Muscle of leg (tissue), 3 donors: ENCODE measurements at regions not wholly inside any gene's neighbourhood (a gene's known extent, or its start where the extent isn't known, plus 50 kb on each side); places are given as distances from the start of the nearest gene placed in this dataset.
A peak's percentile ranks its signal among the peaks of the same experiment; 100 is the strongest.
"Not testable (repeated sequence)": the region's sequence is repeated elsewhere in the genome, so short reads cannot be mapped to it uniquely, and the experiment has no call there.

Experiments
- DNase-seq: peaks from one replicate; pipeline ENCODE4 v3.0.0; 2013
- H3K27ac ChIP-seq: one replicate; pipeline ENCODE4 v1.5.1; 2013; ENCODE audit warnings: mild to moderate bottlenecking, low read length, control low read depth
- H3K27me3 ChIP-seq: one replicate; pipeline ENCODE4 v1.6.1; 2013; ENCODE audit warnings: low read length; ENCODE audit not compliant: control insufficient read depth, insufficient read depth
- H3K36me3 ChIP-seq: one replicate; pipeline ENCODE4 v1.6.1; 2013; ENCODE audit warnings: low read length; ENCODE audit not compliant: control insufficient read depth, insufficient read depth
- H3K4me1 ChIP-seq: one replicate; pipeline ENCODE4 v1.6.1; 2013; ENCODE audit warnings: low read length; ENCODE audit not compliant: control insufficient read depth, insufficient read depth
- H3K4me3 ChIP-seq: one replicate; pipeline ENCODE4 v1.5.1; 2013; ENCODE audit warnings: low read length, control low read depth
- H3K9me3 ChIP-seq: replicated peaks from 2 replicates; pipeline ENCODE4 v1.6.1; 2013; ENCODE audit warnings: low read depth, low read length; ENCODE audit not compliant: control insufficient read depth
- WGBS: methylation state at CpG from one replicate; pipeline ENCODE4 v1.1.5; 2013; ENCODE audit warnings: missing lambda C conversion rate; ENCODE audit not compliant: insufficient coverage; 5-methylcytosine and 5-hydroxymethylcytosine counted together

GRCh38 chr12:89059056-89059455 is 293.2 kb downstream of the DUSP6 start:
- peaks cover 10% of the 10 kb centered on the region for H3K4me1 ChIP-seq
- no peaks in the 10 kb centered on the region for H3K9me3 ChIP-seq
- no peak overlapping the region for H3K4me3 ChIP-seq
- no peak for DNase-seq
- no peaks in the 10 kb centered on the region for H3K36me3 ChIP-seq
- no peak overlapping the region for H3K27ac ChIP-seq
- no peaks in the 10 kb centered on the region for H3K27me3 ChIP-seq
- WGBS, result 30% methylated on average over 2 of the region's 3 CpGs

DNA sequence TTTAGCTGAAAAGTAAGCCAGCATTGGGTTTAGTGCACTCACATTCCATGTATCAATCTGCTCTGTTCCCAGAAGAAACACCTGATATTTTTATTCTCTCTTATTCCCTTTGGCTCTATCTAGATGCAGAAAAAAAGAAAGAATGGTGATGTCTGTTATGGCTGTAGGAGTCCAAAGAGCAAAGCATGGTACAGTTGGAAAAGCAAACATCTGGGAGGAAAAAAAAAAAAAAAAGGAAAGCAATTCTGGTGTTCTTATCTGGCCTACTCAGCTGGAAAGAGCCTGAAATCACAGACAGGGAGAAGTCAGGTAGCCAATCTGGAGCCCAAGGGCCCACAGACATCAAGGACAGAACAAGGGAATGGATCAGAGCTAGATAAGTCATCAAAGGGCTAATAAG is 293.9 kb downstream of the DUSP6 start:
- Histone ChIP-seq H3K4me3 (no peak overlapping the region), H3K27ac (no peak overlapping the region), H3K36me3 (no peaks in the 10 kb centered on the region), H3K9me3 (no peaks in the 10 kb centered on the region), H3K4me1 (peaks cover 10% of the 10 kb centered on the region), H3K27me3 (no peaks in the 10 kb centered on the region)
- DNase-seq, result no peak

DNA sequence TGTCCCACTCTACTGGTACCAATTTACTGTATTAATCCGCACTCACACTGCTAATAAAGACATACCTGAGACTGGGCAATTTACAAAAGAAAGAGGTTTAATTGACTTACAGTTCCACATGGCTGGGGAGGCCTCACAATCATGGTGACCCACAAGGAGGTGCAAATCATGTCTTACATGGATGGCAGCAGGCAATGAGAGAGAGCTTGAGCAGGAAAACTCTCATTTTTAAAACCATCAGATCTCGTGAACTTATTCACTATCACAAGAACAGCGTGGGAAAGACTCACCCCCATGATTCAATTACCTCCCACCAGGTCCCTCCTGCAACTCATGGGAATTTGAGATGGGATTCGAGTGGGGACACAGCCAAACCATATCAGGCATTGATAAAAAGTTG is 298.5 kb downstream of the DUSP6 start:
- not testable (repeated sequence) for H3K36me3 ChIP-seq, H3K9me3 ChIP-seq, H3K27ac ChIP-seq, DNase-seq, H3K4me3 ChIP-seq, H3K27me3 ChIP-seq, H3K4me1 ChIP-seq
- WGBS, result no CpG with 5 or more reads among the region's 4 CpGs

DNA sequence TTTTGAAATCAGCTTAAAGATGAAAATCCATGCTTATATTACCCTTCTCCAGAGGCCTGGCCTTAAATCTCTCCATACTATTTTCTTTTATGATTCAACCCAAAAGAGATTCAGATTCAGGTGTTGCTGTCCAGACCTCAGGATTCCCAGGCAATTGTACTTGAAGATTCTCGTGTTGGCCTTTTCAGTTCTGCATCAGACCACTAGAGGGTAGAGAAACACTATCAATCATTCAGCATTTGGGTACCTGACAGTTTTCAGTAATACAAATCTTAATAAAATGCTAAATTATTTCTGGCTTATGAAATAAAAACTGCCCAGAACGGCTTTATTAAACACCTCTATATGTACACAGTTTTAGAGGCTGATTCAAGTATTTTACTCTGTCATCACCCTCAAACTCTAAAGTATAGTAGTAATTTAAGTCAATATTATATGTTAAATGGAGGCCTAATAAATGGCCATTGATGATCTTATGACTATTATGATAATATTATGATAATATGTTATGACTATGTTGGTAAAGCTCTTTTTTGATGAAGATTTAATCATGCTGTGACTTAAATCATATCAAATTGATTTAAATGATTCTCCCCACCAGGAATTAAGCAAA is 301.1 kb downstream of the DUSP6 start:
- DNase-seq, result peak; percentile 81
- no peaks in the 10 kb centered on the region for H3K9me3 ChIP-seq
- H3K36me3 ChIP-seq, result no peaks in the 10 kb centered on the region
- no CpG with 5 or more reads among the region's 2 CpGs for WGBS
- H3K27me3 ChIP-seq, result no peaks in the 10 kb centered on the region
- no peak overlapping the region for H3K4me3 ChIP-seq
- no peaks in the 10 kb centered on the region for H3K4me1 ChIP-seq
- H3K27ac ChIP-seq, result no peak overlapping the region

DNA sequence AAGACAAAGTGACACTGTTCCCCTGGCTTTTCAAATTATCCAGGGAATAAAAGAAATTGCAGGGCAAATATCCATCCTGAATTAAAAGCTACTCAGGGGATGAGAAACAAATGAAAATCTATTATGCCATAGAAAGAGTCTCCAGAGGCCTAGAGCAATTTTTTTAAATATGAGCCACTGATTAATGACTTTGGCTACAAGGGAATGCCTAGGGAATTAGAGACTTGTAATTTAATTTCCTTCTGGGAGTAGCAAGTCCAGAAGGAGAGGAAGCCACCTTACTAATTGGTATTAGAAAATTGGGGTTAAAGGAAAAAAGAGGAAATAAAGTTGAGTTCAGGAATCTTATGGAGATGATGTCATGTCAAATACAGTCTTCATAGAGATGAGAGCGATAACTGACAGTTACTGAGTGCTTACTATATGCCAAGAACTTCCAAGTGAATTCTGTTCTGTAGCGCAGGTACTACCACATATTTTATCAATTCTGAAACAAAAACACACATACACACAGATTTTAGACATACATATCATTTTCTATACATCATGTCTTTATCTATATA is 304.4 kb downstream of the DUSP6 start:
- Histone ChIP-seq H3K36me3 (no peaks in the 10 kb centered on the region), H3K9me3 (no peaks in the 10 kb centered on the region), H3K27ac (no peak overlapping the region), H3K27me3 (no peaks in the 10 kb centered on the region), H3K4me3 (no peak overlapping the region), H3K4me1 (no peaks in the 10 kb centered on the region)
- no peak for DNase-seq
- WGBS, result no CpG with 5 or more reads among the region's 2 CpGs

DNA sequence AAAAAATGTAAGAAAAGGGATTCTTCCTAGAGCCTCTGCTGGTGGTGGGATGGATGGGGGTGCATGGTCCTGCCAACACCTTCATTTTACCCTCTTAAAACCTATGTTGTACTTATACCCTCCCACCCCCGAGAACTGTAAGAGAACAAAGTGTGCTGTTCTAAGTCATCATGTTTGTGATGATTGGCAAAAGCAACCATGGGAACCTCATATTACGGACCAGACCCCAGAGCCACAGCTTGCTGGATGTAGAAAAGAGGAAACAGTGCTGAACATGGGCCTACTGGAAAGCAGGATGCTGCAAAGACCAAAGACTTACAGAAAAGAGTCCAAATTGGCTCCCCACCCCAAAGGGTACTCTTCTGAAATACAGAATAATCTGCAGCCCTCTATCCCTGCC is 311.2 kb downstream of the DUSP6 start:
- 83% methylated on average over 1 of the region's 2 CpGs for WGBS
- DNase-seq, result no peak
- H3K27ac ChIP-seq, result no peak overlapping the region
- H3K36me3 ChIP-seq, result no peaks in the 10 kb centered on the region
- peaks cover 2% of the 10 kb centered on the region for H3K4me1 ChIP-seq
- H3K9me3 ChIP-seq, result no peaks in the 10 kb centered on the region
- no peaks in the 10 kb centered on the region for H3K27me3 ChIP-seq
- H3K4me3 ChIP-seq, result no peak overlapping the region

DNA sequence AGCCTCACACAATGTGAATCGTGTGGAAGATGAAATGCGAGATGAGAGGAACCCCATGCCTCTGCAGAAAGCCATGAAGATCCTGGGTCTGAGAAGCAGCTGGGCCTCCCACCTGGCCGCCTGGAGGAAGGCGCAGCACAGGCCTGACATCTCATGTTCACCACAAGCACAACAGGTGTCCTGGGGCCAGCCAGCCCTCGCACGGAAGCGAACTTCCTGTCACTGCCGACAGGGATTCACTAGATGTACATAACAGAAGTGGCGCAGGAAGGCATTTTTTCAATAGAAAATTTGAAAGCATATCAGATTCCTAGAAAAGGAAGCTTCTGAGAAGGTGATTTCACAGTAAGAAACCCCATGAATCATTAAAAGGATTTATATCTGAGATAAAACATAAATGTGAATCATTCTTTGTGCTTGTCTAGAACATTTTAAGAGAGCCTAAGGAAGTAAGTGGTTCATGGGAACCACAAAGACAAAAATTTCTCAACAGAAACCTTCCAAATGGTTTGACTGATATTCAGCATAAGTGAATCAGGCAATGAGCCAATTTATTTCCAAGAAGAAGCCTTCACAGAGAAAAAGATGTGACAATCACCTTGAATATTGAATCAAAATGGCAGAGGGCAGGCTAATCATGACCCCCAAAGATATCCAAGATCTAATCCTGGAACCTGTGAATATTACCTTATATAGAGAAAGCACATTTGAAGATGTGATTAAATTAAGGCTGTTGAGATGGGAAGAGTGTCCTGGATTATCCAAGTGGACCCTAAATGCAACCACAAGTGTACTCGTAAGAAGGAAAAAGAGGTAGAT is 311.9 kb downstream of the DUSP6 start:
- peak; percentile 59 for DNase-seq
- H3K27me3 ChIP-seq, result no peaks in the 10 kb centered on the region
- H3K4me1 ChIP-seq, result peaks cover 2% of the 10 kb centered on the region
- H3K36me3 ChIP-seq, result no peaks in the 10 kb centered on the region
- no peaks in the 10 kb centered on the region for H3K9me3 ChIP-seq
- H3K27ac ChIP-seq, result no peak overlapping the region
- no peak overlapping the region for H3K4me3 ChIP-seq
- 40% methylated on average over 3 of the region's 10 CpGs for WGBS

DNA sequence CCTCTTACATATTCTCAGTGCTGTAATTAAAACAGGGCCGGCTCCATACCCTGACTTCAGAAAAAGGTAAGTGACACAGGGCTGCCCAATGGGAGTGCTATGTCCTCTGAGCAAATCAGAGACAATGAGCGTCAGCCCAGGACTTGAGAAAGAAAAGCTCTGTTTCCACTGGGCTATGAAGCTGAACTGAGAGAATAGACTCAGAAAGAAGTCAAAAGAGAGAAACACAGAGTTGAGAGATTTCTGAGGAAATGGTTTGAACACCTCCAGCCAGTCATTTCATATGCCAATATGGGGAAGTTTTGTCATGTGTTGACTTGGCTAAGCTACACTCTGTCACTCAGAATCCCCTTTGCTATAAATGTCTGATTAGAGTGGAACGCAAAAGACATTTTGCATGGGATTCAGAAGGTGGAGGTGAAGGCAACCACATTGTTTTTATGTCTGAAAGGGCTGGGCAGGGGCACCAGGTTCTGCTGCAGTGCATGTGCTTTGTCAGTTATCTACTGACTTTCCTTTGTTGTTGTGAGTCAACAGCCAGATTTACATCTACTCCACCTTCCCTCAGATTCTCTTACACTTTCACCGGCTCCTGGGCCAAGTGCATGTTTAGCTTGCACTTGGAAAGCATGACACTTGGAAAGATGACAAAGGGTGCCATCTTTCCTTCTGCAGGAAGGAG is 313.3 kb downstream of the DUSP6 start:
- Histone ChIP-seq H3K4me3 (no peak overlapping the region), H3K27ac (no peak overlapping the region), H3K4me1 (peaks cover 2% of the 10 kb centered on the region), H3K27me3 (no peaks in the 10 kb centered on the region), H3K36me3 (no peaks in the 10 kb centered on the region), H3K9me3 (no peaks in the 10 kb centered on the region)
- no peak for DNase-seq
- 70% methylated on average over 2 of the region's 4 CpGs for WGBS

DNA sequence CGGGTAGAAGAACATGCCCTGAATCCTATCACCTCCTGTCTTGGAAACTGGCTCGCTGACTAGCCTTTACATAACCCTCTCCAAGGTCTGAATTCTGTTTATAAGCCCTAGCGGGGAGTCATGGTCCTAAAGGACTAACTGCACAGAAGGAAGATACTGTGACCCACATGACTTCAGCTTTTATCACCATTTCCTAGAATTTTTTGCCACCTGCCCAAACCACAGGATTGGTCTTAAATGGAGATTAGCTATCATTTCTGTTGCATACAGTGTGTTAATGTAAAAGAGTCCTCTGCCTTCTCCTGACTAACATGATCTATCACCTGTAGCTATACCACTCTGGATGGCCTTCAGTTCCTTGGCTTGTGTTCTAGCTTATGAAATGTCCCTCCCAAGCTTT is 319.2 kb downstream of the DUSP6 start:
- WGBS, result 80% methylated on average over 2 of the region's 3 CpGs
- H3K27ac ChIP-seq, result no peak overlapping the region
- no peaks in the 10 kb centered on the region for H3K27me3 ChIP-seq
- no peak for DNase-seq
- no peak overlapping the region for H3K4me3 ChIP-seq
- no peaks in the 10 kb centered on the region for H3K9me3 ChIP-seq
- H3K4me1 ChIP-seq, result no peaks in the 10 kb centered on the region
- no peaks in the 10 kb centered on the region for H3K36me3 ChIP-seq

DNA sequence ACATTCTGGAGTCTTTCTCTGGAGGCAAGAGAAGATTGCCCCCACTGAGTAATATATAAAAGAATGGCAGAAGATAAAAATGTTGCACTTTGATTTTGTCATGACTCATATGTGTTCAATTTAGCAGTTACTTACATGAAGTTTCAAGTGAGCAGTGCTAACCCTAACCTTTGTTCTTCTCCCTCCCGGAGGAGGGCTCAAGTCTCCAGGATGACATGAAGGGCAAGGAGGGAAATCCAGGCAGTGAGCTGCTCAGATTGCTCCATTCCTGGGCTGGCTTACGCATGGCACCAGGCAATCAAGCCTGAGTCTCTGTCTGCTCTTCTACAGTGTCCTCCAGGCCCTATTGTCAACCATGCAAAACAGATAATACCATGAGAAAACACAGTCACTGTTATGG is 322.3 kb downstream of the DUSP6 start:
- H3K9me3 ChIP-seq, result no peaks in the 10 kb centered on the region
- no peak overlapping the region for H3K4me3 ChIP-seq
- H3K36me3 ChIP-seq, result no peaks in the 10 kb centered on the region
- 100% methylated on average over 1 of the region's 2 CpGs for WGBS
- DNase-seq, result no peak
- H3K27me3 ChIP-seq, result no peaks in the 10 kb centered on the region
- no peak overlapping the region for H3K27ac ChIP-seq
- no peaks in the 10 kb centered on the region for H3K4me1 ChIP-seq
